OCI-LY3 (cell line): ENCODE measurements at regions not wholly inside any gene's neighbourhood (a gene's known extent, or its start where the extent isn't known, plus 50 kb on each side); places are given as distances from the start of the nearest gene placed in this dataset.

ENCODE experiments used
- CTCF ChIP-seq: fragments of 200-600, 300-600 bp; sonication (generic); IDR thresholded peaks from 2 replicates; pipeline ENCODE4 v1.5.1; 2014; ENCODE audit warnings: antibody characterized with exemption, low read length, low read depth
- EZH2phosphoT487 ChIP-seq: fragments of 200-600 bp; shearing (Covaris generic); IDR thresholded peaks from 2 replicates; pipeline ENCODE4 v1.6.1; 2018; ENCODE audit warnings: antibody characterized with exemption, mixed run types, low read depth

DNA sequence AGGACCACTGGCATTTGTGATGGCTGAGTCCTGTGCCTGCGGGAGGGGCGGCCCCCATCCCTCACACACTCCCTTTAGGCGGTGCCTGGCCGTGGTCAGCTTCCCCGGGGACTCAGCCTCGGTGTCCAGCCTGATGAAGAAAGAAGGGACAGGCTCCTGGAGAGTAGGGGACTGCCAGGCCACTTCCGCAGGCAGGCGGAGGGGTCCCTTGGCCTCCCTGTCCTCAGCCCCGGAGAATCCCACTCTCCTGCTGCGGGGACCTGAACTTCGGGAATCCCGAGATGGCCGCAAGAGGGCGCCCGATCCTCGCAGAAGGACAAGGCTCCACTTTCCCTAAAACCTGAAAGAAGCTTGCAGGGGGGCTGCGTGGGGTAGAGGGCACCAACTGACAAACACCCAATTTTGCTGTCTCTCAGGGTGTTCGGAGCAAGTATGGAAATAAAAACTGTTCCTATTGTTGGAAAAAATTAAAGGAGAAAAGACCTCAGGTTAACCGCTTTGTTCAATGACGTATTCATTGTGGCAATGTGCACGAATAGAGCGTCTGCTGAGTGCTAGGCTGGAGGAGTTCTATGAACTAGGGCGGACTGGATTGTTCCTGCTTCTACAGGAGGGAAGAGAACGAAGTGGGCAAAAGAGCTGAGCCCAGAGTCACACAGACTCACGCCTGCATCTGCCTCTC lies 297.3 kb downstream of the ZNF536 start:
- TF ChIP-seq CTCF (peak; percentile 92), EZH2phosphoT487 (no peak)
